CD4-positive, alpha-beta T cell treated with Interferon gamma for 1 hour (primary cell): ENCODE measurements at regions not wholly inside any gene's neighbourhood (a gene's known extent, or its start where the extent isn't known, plus 50 kb on each side); places are given as distances from the start of the nearest gene placed in this dataset.

Experiments used
- DNase-seq: peaks from one replicate; pipeline ENCODE4 v3.0.0-alpha.2; 2020

DNA sequence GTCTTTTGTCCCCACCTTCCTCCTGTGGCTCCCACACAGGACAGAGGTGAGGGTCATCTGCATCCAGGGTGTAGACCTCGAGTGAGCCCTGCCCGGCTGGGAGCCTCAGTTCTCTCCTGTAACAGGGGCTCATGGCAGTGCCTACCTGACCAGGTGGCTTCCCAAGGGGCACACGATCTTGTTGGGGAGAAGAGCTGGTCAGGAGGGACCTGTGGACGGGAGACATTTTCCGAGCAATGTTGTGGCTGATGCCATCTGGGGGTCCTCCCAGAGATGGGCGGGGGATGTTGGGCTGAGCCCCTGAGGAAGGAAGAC, 51.9 kb downstream of the CEBPB start:
- no peak for DNase-seq

- no peak for DNase-seq
Observed at GRCh38 chr20:50242863-50243609, 52.4 kb downstream of the CEBPB start.

- DNase-seq = no peak
Observed at GRCh38 chr20:50243610-50244351, 53.2 kb downstream of the CEBPB start.

DNA sequence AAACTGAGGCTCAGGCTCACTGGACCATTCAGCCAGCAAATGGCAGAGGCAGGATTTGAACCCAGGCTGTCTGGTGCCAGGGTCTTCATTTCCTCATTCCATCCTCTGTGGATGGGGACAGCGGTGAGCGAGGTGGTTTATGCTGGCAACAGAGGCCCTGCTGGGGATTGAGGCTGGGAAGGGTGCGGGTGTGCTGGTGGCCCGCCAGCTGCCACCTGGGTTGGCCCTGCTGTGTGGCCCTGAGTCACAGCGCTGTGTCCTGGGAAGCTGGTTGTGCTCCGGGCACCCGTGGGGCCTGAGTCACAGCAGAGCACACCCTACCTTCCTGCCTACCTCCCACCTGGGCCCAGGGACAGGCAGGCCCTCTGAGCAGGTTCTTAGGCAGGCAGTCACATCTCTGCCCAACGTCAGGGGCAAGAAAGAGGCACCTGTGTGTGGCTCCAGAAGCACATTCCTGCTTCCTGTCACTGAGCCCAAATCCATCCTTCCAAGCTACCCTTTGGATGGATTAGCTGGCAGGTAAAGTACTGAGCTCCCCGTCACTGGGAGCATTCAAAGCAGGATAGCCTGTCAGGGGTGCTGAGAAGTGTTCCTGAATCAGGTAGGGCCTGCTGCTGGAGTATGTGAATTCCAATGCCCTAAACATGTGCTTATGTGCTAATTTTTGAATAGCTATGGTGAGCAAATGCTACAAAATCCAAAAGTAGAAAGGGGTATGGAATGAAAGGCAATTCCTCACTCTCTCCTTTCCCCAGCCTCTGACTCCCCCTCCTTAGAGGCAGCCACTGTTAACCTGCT, 53.9 kb downstream of the CEBPB start:
- DNase-seq = no peak

- no peak for DNase-seq
Observed at GRCh38 chr20:50245498-50246366, 55.1 kb downstream of the CEBPB start.

- no peak for DNase-seq
Observed at GRCh38 chr20:50246367-50247195, 56.0 kb downstream of the CEBPB start.

- no peak for DNase-seq
Observed at GRCh38 chr20:50247196-50248094, 56.8 kb downstream of the CEBPB start.

GRCh38 chr20:50248104-50248641, 57.5 kb downstream of the CEBPB start:
- no peak for DNase-seq

DNA sequence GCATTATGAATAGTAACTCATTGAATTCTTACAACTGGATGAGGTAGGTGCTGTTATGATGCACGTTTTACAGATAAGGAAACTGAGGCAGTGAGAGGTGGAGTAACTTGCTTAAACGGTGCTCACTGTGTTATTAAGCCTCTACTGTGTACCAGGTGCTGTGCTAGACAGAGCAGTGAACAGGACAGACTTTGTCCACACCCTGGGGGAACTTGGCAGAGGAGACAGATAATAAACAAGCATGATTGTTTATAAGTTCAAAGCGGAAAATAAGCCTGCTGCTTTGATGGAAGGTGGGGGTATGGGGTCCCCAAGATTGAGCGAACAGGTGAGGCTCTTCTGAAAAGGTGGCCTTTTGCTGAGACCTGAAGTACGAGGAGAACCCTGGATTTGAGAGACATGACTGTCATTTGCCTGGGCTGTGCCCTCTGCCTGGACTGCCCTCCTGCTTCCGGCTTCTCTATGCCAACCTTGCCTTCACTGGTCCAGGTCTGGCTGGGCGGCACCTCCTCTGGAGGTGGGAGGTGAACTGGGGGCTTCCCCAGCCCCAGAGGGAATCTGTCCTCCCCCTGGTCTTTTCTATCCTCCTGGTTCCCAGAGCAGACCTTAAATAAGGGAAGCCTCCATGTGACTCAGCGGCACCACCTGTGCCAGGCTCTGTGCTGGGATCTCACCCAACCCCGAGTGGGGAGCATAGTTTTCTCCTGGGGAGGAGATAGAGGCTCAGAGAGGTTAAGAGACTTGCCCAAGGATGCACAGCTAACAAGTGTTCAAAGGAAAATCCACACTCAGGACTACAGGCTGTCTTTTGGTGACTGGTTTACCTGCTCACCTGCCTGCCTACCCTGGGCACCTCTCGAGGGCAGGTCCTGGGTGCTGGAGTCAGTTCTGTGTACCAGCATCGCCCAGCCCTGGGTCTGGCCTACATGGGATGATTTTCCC, 59.1 kb downstream of the CEBPB start:
- no peak for DNase-seq

- no peak for DNase-seq
Observed at GRCh38 chr20:50250679-50251382, 60.2 kb downstream of the CEBPB start.

DNA sequence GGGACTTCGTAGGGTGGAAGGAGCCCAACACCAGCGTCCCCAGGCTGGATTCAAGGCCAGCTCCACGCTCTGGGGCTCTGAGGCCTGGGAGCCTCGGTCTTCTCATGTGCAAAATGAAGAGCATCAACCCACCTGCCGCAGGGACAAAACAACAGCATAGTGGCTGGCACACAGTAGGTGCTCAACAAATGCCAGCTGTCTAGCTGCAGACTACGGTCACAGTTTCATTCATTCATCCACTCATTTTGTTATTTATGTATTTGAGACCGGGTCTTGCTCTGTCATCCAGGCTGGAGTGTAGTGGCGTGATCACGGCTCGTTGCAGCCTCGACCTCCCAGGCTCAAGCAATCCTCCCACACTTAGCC, 60.7 kb downstream of the CEBPB start:
- DNase-seq = no peak

DNA sequence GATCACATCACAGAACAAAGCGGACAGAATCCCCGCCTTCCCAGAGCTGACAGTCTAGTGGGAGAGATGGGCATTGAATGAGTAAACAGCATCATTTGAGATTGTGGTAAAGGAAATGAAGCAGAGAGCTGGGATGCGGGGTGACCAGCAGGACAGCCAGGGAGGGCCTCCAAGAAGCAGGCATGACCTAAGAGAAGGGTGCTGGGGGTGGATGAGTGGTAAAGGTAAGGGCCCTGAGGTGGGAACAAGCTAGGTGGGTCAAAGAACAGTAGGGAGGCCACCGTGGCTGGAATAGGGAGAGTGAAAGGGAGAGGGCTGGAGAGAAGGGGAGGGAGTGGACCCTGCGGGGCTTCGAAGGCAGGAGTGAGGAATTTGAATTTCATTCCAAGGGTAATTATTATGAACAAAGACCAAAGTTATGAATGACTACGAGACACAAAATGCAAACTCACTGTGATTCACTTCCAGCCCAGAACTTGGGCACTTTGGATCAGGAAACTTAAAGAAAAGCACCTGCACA, 61.4 kb downstream of the CEBPB start:
- DNase-seq = no peak

GRCh38 chr20:50252701-50253100, 62.1 kb downstream of the CEBPB start:
- DNase-seq = peak; percentile 14

DNA sequence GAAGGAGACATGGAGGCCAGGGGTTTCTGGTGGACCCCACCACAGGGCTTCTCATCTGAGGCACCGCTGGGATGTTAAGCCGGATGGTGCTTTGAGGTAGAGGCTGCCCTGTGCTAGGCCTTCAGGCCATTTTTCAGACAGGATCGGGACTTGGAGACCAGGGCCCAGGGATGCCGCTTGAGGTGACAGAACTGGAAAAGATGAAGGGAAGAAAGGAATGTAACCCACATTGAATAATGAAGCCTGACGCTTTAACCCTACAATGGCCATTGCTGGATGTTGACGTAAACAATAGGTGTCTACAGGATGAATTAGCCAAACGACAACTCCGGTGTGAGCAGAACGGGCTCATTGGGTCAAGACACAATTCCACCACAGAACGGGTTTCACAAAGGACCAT, 62.5 kb downstream of the CEBPB start:
- no peak for DNase-seq

DNA sequence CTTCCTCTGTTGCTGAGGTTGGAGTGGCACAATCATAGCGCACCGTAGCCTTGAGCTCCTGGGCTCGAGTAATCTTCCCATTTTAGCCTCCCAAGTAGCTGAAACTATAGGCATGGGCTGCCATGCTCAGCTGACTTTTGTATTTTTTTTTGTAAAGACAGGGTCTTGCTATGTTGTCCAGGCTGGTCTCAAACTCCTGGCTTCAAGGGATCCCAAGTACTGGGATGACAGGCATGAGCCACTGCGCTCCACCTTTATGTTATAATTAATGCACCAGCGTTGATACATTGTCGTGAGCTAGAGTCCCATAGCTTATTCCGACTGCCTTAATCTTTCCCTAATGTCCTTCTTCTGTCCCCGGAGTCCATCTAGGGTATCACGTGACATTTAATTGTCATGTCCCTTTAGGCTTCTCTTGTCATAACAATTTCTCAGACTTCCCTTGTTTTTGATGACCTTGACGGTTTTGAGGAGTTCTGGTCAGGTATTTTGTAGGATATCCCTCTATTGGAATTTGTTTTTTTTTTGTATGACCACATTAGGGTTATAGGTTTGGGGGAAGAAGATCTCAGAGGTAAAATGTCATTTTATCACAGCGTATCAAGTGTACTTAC, 63.9 kb downstream of the CEBPB start:
- no peak for DNase-seq

GRCh38 chr20:50256577-50256976, 65.9 kb downstream of the CEBPB start:
- no peak for DNase-seq

- no peak for DNase-seq
Observed at GRCh38 chr20:50257860-50258259, 67.2 kb downstream of the CEBPB start.
